ENCODE measurements at regions not wholly inside any gene's neighbourhood (a gene's known extent, or its start where the extent isn't known, plus 50 kb on each side); places are given as distances from the start of the nearest gene placed in this dataset.

GRCh38 chr2:175355246-175355645, 173.7 kb upstream of the ATP5MC3 start:
- DNase-seq = no peak
- Mint-ChIP-seq H3K9me3 (no peaks in the 10 kb centered on the region), H3K27me3 (ENCODE audit: insufficient read depth) (peaks cover 4% of the 10 kb centered on the region), H3K4me3 (no peak overlapping the region), H3K36me3 (ENCODE audit: low read depth) (no peaks in the 10 kb centered on the region), H3K4me1 (no peaks in the 10 kb centered on the region), H3K27ac (no peak overlapping the region)
- no peaks in the 10 kb centered on the region for H3K36me3 ChIP-seq (ENCODE audit: control insufficient read depth, insufficient read depth, low read length)
- WGBS, 2 experiments (ENCODE audit: insufficient coverage in 1 of 2, insufficient read length in 1 of 2) = 88 to 89% methylated on average over 3 of the region's 3 CpGs
- no peak for TF ChIP-seq CTCF (conservative IDR thresholded peaks at IDR 0.05)
- no peak overlapping the region for H3K27ac ChIP-seq (ENCODE audit: low read depth, low read length)
- no peak overlapping the region for H3K9ac ChIP-seq (ENCODE audit: extremely low read depth, low read length, poor library complexity, severe bottlenecking)
- H3K9me3 ChIP-seq (ENCODE audit: control insufficient read depth, low read length) = no peaks in the 10 kb centered on the region
- H3K4me3 ChIP-seq (ENCODE audit: low read length) = no peak overlapping the region
- no peaks in the 10 kb centered on the region for H3K27me3 ChIP-seq (ENCODE audit: control insufficient read depth, insufficient read depth, low read length, poor library complexity, severe bottlenecking)
- no peaks in the 10 kb centered on the region for H3K4me1 ChIP-seq (ENCODE audit: control insufficient read depth, insufficient read depth, low read length)

- no peaks in the 10 kb centered on the region for H3K9me3 Mint-ChIP-seq
- Histone ChIP-seq H3K9ac (ENCODE audit: extremely low read depth, low read length, poor library complexity, severe bottlenecking) (no peak overlapping the region), H3K27me3 (ENCODE audit: control insufficient read depth, insufficient read depth, low read length, poor library complexity, severe bottlenecking) (no peaks in the 10 kb centered on the region), H3K9me3 (ENCODE audit: control insufficient read depth, low read length) (no peaks in the 10 kb centered on the region), H3K36me3 (ENCODE audit: control insufficient read depth, insufficient read depth, low read length) (no peaks in the 10 kb centered on the region), H3K4me3 (ENCODE audit: low read length) (no peak overlapping the region), H3K4me1 (ENCODE audit: control insufficient read depth, insufficient read depth, low read length) (no peaks in the 10 kb centered on the region), H3K27ac (ENCODE audit: low read depth, low read length) (no peak overlapping the region)
- DNase-seq = no peak
- H3K27me3 Mint-ChIP-seq (ENCODE audit: insufficient read depth) = peaks cover 4% of the 10 kb centered on the region
- no peaks in the 10 kb centered on the region for H3K36me3 Mint-ChIP-seq (ENCODE audit: low read depth)
- no peaks in the 10 kb centered on the region for H3K4me1 Mint-ChIP-seq
- 93 to 98% methylated on average over 6 of the region's 6 CpGs for WGBS, 2 experiments (ENCODE audit: insufficient coverage in 1 of 2, insufficient read length in 1 of 2)
- no peak overlapping the region for H3K4me3 Mint-ChIP-seq
- TF ChIP-seq CTCF (conservative IDR thresholded peaks at IDR 0.05) = no peak
- H3K27ac Mint-ChIP-seq = no peak overlapping the region
These were observed 171.8 kb upstream of the ATP5MC3 start for GRCh38 chr2:175353275-175353674.

- H3K4me3 Mint-ChIP-seq = no peak overlapping the region
- Histone ChIP-seq H3K27ac (ENCODE audit: low read depth, low read length) (no peak overlapping the region), H3K9ac (ENCODE audit: extremely low read depth, low read length, poor library complexity, severe bottlenecking) (no peak overlapping the region), H3K4me1 (ENCODE audit: control insufficient read depth, insufficient read depth, low read length) (no peaks in the 10 kb centered on the region), H3K9me3 (ENCODE audit: control insufficient read depth, low read length) (no peaks in the 10 kb centered on the region), H3K4me3 (ENCODE audit: low read length) (no peak overlapping the region), H3K27me3 (ENCODE audit: control insufficient read depth, insufficient read depth, low read length, poor library complexity, severe bottlenecking) (no peaks in the 10 kb centered on the region), H3K36me3 (ENCODE audit: control insufficient read depth, insufficient read depth, low read length) (no peaks in the 10 kb centered on the region)
- H3K36me3 Mint-ChIP-seq (ENCODE audit: low read depth) = no peaks in the 10 kb centered on the region
- TF ChIP-seq CTCF (conservative IDR thresholded peaks at IDR 0.05) = no peak
- WGBS, 2 experiments (ENCODE audit: insufficient coverage in 1 of 2, insufficient read length in 1 of 2) = 91 to 100% methylated on average over 1 to 2 of the region's 2 CpGs
- H3K27ac Mint-ChIP-seq = no peak overlapping the region
- no peaks in the 10 kb centered on the region for H3K4me1 Mint-ChIP-seq
- no peaks in the 10 kb centered on the region for H3K9me3 Mint-ChIP-seq
- DNase-seq = no peak
- peaks cover 4% of the 10 kb centered on the region for H3K27me3 Mint-ChIP-seq (ENCODE audit: insufficient read depth)
These were observed 170.0 kb upstream of the ATP5MC3 start for GRCh38 chr2:175351512-175351911.

All from endodermal cell (in vitro differentiated cells).